ENCODE measurements at regions not wholly inside any gene's neighbourhood (a gene's known extent, or its start where the extent isn't known, plus 50 kb on each side); places are given as distances from the start of the nearest gene placed in this dataset.

- TF ChIP-seq, protein P1, sequence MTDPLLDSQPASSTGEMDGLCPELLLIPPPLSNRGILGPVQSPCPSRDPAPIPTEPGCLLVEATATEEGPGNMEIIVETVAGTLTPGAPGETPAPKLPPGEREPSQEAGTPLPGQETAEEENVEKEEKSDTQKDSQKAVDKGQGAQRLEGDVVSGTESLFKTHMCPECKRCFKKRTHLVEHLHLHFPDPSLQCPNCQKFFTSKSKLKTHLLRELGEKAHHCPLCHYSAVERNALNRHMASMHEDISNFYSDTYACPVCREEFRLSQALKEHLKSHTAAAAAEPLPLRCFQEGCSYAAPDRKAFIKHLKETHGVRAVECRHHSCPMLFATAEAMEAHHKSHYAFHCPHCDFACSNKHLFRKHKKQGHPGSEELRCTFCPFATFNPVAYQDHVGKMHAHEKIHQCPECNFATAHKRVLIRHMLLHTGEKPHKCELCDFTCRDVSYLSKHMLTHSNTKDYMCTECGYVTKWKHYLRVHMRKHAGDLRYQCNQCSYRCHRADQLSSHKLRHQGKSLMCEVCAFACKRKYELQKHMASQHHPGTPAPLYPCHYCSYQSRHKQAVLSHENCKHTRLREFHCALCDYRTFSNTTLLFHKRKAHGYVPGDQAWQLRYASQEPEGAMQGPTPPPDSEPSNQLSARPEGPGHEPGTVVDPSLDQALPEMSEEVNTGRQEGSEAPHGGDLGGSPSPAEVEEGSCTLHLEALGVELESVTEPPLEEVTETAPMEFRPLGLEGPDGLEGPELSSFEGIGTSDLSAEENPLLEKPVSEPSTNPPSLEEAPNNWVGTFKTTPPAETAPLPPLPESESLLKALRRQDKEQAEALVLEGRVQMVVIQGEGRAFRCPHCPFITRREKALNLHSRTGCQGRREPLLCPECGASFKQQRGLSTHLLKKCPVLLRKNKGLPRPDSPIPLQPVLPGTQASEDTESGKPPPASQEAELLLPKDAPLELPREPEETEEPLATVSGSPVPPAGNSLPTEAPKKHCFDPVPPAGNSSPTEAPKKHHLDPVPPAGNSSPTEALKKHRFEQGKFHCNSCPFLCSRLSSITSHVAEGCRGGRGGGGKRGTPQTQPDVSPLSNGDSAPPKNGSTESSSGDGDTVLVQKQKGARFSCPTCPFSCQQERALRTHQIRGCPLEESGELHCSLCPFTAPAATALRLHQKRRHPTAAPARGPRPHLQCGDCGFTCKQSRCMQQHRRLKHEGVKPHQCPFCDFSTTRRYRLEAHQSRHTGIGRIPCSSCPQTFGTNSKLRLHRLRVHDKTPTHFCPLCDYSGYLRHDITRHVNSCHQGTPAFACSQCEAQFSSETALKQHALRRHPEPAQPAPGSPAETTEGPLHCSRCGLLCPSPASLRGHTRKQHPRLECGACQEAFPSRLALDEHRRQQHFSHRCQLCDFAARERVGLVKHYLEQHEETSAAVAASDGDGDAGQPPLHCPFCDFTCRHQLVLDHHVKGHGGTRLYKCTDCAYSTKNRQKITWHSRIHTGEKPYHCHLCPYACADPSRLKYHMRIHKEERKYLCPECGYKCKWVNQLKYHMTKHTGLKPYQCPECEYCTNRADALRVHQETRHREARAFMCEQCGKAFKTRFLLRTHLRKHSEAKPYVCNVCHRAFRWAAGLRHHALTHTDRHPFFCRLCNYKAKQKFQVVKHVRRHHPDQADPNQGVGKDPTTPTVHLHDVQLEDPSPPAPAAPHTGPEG (CRISPR knock-in tag; IDR thresholded peaks at IDR 0.05): no peak
- TF ChIP-seq, protein P2, sequence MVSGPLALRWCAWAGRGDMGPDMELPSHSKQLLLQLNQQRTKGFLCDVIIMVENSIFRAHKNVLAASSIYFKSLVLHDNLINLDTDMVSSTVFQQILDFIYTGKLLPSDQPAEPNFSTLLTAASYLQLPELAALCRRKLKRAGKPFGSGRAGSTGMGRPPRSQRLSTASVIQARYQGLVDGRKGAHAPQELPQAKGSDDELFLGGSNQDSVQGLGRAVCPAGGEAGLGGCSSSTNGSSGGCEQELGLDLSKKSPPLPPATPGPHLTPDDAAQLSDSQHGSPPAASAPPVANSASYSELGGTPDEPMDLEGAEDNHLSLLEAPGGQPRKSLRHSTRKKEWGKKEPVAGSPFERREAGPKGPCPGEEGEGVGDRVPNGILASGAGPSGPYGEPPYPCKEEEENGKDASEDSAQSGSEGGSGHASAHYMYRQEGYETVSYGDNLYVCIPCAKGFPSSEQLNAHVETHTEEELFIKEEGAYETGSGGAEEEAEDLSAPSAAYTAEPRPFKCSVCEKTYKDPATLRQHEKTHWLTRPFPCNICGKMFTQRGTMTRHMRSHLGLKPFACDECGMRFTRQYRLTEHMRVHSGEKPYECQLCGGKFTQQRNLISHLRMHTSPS (CRISPR knock-in tag; IDR thresholded peaks at IDR 0.05; ENCODE audit: low read depth): no peak
- TF ChIP-seq, protein P3, sequence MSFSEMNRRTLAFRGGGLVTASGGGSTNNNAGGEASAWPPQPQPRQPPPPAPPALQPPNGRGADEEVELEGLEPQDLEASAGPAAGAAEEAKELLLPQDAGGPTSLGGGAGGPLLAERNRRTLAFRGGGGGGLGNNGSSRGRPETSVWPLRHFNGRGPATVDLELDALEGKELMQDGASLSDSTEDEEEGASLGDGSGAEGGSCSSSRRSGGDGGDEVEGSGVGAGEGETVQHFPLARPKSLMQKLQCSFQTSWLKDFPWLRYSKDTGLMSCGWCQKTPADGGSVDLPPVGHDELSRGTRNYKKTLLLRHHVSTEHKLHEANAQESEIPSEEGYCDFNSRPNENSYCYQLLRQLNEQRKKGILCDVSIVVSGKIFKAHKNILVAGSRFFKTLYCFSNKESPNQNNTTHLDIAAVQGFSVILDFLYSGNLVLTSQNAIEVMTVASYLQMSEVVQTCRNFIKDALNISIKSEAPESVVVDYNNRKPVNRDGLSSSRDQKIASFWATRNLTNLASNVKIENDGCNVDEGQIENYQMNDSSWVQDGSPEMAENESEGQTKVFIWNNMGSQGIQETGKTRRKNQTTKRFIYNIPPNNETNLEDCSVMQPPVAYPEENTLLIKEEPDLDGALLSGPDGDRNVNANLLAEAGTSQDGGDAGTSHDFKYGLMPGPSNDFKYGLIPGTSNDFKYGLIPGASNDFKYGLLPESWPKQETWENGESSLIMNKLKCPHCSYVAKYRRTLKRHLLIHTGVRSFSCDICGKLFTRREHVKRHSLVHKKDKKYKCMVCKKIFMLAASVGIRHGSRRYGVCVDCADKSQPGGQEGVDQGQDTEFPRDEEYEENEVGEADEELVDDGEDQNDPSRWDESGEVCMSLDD (CRISPR knock-in tag; IDR thresholded peaks at IDR 0.05; ENCODE audit: borderline replicate concordance): no peak
- TF ChIP-seq JUND (CRISPR knock-in tag; IDR thresholded peaks at IDR 0.05) (no peak), ZNF839 (CRISPR knock-in tag; IDR thresholded peaks at IDR 0.05; ENCODE audit: borderline replicate concordance) (no peak), FOXM1 (CRISPR knock-in tag; IDR thresholded peaks at IDR 0.05) (no peak)
These were observed 341.4 kb downstream of the BRD1 start (continued) for GRCh38 chr22:49486225-49486624.

Data from HepG2 (cell line).